IPS DF 6.9 (cell line): ENCODE measurements at regions not wholly inside any gene's neighbourhood (a gene's known extent, or its start where the extent isn't known, plus 50 kb on each side); places are given as distances from the start of the nearest gene placed in this dataset.
"Not testable (repeated sequence)": the region's sequence is repeated elsewhere in the genome, so short reads cannot be mapped to it uniquely, and the experiment has no call there.

Source experiments
- DNase-seq: peaks from one replicate; pipeline ENCODE4 v3.0.0-alpha.2; 2013; ENCODE audit warnings: low read depth, low spot score
- H3K27ac ChIP-seq: one replicate; pipeline ENCODE4 v1.5.1; 2013; ENCODE audit warnings: low read length, control low read depth
- H3K27me3 ChIP-seq: 2 replicates; pipeline ENCODE4 v1.6.1; 2013; ENCODE audit warnings: mild to moderate bottlenecking, low read length; ENCODE audit not compliant: control insufficient read depth, insufficient read depth
- H3K36me3 ChIP-seq: 2 replicates; pipeline ENCODE4 v1.6.1; 2013; ENCODE audit warnings: low read length; ENCODE audit not compliant: control insufficient read depth, insufficient read depth
- H3K4me1 ChIP-seq: 2 replicates; pipeline ENCODE4 v1.6.1; 2013; ENCODE audit warnings: low read length; ENCODE audit not compliant: control insufficient read depth, insufficient read depth
- H3K4me3 ChIP-seq: 2 replicates; pipeline ENCODE4 v1.5.1; 2013; ENCODE audit warnings: mild to moderate bottlenecking, low read length
- H3K9me3 ChIP-seq: 2 replicates; pipeline ENCODE4 v1.6.1; 2013; ENCODE audit warnings: low read length, inconsistent platforms; ENCODE audit not compliant: control insufficient read depth, insufficient read depth
- WGBS: extraction: QIAGEN DNeasy Blood & Tissue Kit; methylation state at CpG from one replicate; pipeline ENCODE4 v1.1.7; 2013; ENCODE audit warnings: mixed read lengths, missing lambda C conversion rate; ENCODE audit not compliant: insufficient read length, insufficient coverage; 5-methylcytosine and 5-hydroxymethylcytosine counted together

DNA sequence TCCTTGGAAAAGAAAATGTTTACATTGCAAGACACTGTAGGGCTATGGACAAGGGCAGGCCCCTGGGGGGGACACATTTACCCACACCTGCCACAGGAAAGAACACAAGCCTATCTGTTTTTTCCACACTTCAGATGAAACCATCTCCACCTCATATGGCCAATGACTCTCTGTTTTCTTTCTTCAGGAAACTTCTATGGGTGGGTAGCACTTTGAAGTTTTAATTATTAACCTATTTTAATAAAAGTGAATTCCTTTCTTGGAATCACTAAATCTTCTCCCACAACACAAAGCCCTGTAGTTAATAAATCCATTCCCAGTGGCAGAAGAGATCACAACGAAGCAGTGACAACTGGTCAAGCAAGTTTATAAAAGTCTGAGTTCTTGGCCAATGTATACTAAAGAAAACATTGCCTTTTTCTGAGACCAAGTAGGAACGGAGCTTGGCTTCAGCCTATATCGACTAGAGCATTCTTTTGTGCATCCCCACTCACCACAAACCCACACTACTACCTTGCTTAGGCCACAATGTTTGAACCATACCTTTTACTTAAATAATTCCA is 125.1 kb upstream of the CARMIL1 start:
- Histone ChIP-seq H3K4me3 (no peak overlapping the region), H3K27me3 (no peaks in the 10 kb centered on the region; the same call in 1 of the 2 replicates), H3K4me1 (no peaks in the 10 kb centered on the region; the same call in 1 of the 2 replicates), H3K27ac (no peak overlapping the region), H3K36me3 (no peaks in the 10 kb centered on the region), H3K9me3 (peaks cover 1% of the 10 kb centered on the region; the same call in 1 of the 2 replicates)
- no CpG with 5 or more reads among the region's 3 CpGs for WGBS
- no peak for DNase-seq

DNA sequence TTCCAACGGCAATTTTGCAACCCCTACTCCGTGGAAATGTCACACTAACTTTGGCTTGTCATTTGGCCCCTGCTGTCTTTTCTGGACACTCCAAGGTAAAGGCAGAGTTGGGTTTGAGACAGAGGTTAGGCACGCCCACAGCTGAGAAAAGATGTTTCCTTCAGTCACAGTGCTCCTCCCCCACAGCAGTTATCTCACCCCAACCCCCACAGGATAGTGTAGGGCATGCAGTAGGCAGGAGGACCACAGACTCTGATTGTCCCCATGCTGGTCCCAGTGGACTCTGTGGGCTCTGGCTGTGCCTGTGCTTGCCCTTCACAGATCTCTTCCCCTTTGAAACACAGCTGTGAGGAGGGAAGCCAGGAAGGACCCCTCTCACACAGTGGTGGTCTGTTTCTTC is 124.0 kb upstream of the CARMIL1 start:
- Histone ChIP-seq H3K36me3 (no peaks in the 10 kb centered on the region), H3K4me3 (no peak overlapping the region), H3K4me1 (no peaks in the 10 kb centered on the region; the same call in 1 of the 2 replicates), H3K27me3 (no peaks in the 10 kb centered on the region; the same call in 1 of the 2 replicates), H3K9me3 (peaks cover 1% of the 10 kb centered on the region; the same call in 1 of the 2 replicates), H3K27ac (no peak overlapping the region)
- no CpG with 5 or more reads among the region's 3 CpGs for WGBS
- no peak for DNase-seq

DNA sequence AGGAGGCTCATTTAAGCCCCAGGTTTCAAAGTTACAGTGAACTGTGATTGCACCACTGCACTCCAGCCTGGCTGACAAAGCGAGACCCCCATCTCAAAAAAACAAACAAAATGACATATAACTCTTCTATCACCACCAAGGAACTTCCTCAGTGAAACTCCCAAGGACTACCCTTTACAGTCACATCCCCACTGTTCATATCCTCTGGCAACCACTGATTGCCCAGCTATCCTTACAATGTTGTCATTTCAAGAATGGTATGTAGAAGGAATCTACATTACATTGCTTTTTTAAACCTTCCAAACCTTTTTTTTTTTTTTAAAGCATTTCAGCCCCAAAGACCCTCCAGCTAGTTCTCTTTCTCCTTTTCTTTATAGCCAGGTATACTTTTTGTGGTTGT is 123.1 kb upstream of the CARMIL1 start:
- no CpG with 5 or more reads among the region's 1 CpG for WGBS

DNA sequence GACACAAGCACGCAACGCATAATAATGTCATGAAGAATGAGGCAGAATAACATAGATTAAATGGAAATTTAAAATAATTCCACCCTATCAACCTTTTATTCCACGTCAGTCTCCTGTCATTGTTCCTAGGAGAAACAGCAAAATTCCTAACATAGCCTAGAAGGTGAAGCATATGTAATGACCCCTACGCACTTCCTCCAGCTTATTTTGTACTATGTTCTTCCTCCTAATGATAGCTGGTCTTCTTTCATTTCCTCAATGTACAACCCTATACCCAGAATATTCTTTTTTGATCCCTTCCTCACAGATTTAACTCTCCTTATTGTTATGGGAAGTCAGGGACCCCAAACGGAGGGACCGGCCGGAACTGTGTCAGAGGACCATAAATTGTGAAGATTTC is 122.0 kb upstream of the CARMIL1 start:
- Histone ChIP-seq H3K27me3 (no peaks in the 10 kb centered on the region; the same call in 1 of the 2 replicates), H3K4me1 (no peaks in the 10 kb centered on the region; the same call in 1 of the 2 replicates), H3K36me3 (no peaks in the 10 kb centered on the region), H3K27ac (no peak overlapping the region), H3K4me3 (no peak overlapping the region), H3K9me3 (peaks cover 1% of the 10 kb centered on the region; the same call in 1 of the 2 replicates)
- WGBS = 100% methylated on average over 2 of the region's 7 CpGs
- DNase-seq = no peak

More for the DNA sequence above, 123.1 kb upstream of the CARMIL1 start:
- no peak overlapping the region for H3K4me3 ChIP-seq
- no peak for DNase-seq
- H3K36me3 ChIP-seq = no peaks in the 10 kb centered on the region
- no peaks in the 10 kb centered on the region; the same call in 1 of the 2 replicates for H3K27me3 ChIP-seq
- peaks cover 1% of the 10 kb centered on the region; the same call in 1 of the 2 replicates for H3K9me3 ChIP-seq
- H3K4me1 ChIP-seq = no peaks in the 10 kb centered on the region; the same call in 1 of the 2 replicates
- H3K27ac ChIP-seq = no peak overlapping the region

DNA sequence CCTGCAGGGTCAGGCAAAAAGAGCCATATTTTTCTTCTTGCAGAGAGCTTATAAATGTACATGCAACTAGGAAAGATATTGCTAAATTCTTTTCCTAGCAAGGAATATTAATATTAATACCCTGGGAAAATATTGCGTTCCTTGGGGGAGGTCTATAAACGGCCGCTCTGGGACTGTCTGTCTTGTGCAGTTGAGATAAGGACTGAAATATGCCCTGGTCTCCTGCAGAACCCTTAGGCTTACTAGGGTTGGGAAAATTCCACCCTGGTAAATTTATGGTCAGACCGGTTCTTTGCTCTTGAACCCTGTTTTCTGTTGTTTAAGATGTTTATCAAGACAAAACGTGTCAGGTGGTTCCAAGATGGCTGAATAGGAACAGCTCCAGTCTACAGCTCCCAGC is 121.3 kb upstream of the CARMIL1 start:
- Histone ChIP-seq H3K27ac (no peak overlapping the region), H3K4me3 (no peak overlapping the region), H3K27me3 (no peaks in the 10 kb centered on the region; the same call in 1 of the 2 replicates), H3K36me3 (no peaks in the 10 kb centered on the region), H3K9me3 (peaks cover 1% of the 10 kb centered on the region; the same call in 1 of the 2 replicates), H3K4me1 (no peaks in the 10 kb centered on the region; the same call in 1 of the 2 replicates)
- DNase-seq = no peak
- WGBS = no CpG with 5 or more reads among the region's 5 CpGs

DNA sequence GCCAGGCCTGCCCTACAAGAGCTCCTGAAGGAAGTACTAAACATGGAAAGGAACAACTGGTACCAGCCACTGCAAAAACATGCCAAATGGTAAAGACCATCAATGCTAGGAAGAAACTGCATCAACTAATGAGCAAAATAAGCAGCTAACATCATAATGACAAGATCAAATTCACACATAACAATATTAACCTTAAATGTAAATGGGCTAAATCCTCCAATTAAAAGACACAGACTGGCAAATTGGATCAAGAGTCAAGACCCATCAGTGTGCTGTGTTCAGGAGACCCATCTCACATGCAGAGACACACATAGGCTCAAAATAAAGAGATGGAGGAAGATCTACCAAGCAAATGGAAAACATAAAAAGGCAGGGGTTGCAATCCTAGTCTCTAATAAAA is 119.0 kb upstream of the CARMIL1 start:
- not testable (repeated sequence) for H3K27ac ChIP-seq, H3K9me3 ChIP-seq, H3K27me3 ChIP-seq, DNase-seq, H3K4me3 ChIP-seq, H3K36me3 ChIP-seq, H3K4me1 ChIP-seq

DNA sequence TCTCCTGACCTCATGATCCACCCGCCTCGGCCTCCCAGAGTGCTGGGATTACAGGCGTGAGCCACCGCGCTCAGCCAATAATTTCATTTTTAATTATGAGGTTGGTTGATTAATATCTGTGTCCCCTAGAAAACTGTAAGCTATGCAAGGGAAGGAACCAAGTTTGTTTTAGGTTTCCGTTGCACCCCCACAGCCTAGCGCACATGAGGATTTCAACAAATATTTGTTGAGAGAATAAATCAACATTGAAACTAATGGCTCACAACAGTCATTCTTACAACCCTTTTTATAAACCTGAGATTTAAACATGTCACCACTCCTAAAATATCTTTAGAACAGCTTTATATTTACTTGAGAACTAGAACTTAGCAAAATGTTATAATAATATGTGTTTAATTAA is 114.0 kb upstream of the CARMIL1 start:
- Histone ChIP-seq H3K4me3 (no peak overlapping the region), H3K27me3 (no peaks in the 10 kb centered on the region), H3K27ac (no peak overlapping the region), H3K36me3 (no peaks in the 10 kb centered on the region), H3K9me3 (no peaks in the 10 kb centered on the region), H3K4me1 (no peaks in the 10 kb centered on the region)
- DNase-seq = no peak
- no CpG with 5 or more reads among the region's 7 CpGs for WGBS

DNA sequence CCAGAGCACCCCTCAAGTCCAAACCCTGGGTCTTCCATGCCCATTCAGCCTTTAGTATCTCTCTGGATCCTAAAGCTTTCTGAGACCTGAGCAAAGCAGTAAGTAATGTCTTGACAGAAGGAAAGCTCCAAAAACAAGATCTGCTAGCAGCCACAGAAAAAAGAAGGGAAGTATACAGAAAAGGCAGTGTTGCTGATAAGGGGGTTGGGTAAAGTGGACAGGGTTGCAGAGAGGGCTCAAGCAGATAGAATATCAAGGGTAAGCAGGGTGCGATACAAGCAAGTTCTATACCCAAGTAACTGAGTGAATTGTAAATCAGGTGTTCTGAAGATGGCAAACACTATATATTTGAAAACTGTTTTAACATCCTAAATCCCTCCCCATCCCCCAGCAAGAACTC is 113.4 kb upstream of the CARMIL1 start:
- no CpG with 5 or more reads among the region's 1 CpG for WGBS
- no peak for DNase-seq
- H3K9me3 ChIP-seq = no peaks in the 10 kb centered on the region
- H3K4me1 ChIP-seq = no peaks in the 10 kb centered on the region
- H3K4me3 ChIP-seq = no peak overlapping the region
- H3K36me3 ChIP-seq = no peaks in the 10 kb centered on the region
- no peak overlapping the region for H3K27ac ChIP-seq
- H3K27me3 ChIP-seq = no peaks in the 10 kb centered on the region

DNA sequence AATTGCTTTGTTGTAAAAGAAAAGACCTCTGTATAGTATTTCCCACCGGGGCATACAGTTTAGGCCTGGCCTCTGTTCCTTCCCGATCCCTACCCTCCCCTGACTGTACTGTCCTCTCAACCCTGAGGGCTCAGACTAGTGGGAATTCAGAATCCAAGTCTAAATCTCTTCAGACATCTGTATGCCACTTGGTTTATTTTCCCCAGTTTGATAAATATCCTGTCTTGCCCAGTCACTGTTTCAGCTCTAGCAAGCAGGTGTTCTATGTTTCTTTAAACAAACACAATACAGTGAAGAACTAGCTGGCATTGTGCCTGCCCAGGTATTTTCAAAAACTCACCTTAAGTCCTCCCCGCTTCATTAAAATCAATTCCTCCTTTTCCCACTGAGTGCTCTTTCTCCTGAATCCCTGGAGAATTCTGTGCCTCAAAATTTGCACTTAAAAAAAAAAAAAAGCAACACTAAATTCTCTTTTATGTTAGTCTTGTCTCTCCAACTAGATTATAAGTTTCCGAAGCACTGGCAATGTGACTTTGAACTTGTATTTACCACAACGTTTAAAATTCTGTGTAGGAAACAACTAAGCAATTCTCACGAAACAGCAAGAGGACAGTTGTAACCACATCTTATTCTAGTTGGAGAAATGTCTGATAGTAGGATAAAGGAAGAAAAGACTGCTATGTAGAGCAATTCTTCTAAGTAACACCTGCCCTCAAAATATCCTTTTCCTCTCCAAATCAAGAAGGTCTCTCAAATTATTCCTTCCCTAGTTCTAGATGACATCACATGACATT is 112.0 kb upstream of the CARMIL1 start:
- Histone ChIP-seq H3K9me3 (no peaks in the 10 kb centered on the region), H3K27ac (no peak overlapping the region), H3K27me3 (no peaks in the 10 kb centered on the region), H3K36me3 (no peaks in the 10 kb centered on the region), H3K4me1 (no peaks in the 10 kb centered on the region), H3K4me3 (no peak overlapping the region)
- whole genome bisulfite sequencing = no CpG with 5 or more reads among the region's 6 CpGs
- no peak for DNase-seq

DNA sequence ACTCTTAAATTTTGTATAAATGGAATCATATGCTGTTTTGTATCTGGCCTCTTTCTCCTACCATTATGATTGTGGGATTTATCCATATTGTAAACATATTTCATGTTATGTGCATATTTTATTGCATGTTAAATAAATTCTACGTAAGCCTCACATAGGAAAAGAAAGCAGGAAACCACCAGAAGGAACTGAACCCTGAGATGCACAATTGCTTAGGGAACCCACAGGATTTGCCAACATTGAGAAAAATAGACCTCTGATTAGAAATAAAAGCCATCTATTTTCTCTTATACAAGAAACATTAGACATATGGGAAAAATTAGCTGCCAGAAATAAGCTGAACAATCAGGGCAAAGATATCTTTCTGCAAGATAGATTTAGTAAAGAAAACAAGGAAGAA is 111.2 kb upstream of the CARMIL1 start:
- H3K36me3 ChIP-seq = no peaks in the 10 kb centered on the region
- H3K27ac ChIP-seq = no peak overlapping the region
- no CpG with 5 or more reads among the region's 1 CpG for WGBS

More for the DNA sequence above, 111.2 kb upstream of the CARMIL1 start:
- H3K4me1 ChIP-seq = no peaks in the 10 kb centered on the region
- DNase-seq = no peak
- no peak overlapping the region for H3K4me3 ChIP-seq
- H3K9me3 ChIP-seq = no peaks in the 10 kb centered on the region
- no peaks in the 10 kb centered on the region for H3K27me3 ChIP-seq
